ENCODE measurements at regions not wholly inside any gene's neighbourhood (a gene's known extent, or its start where the extent isn't known, plus 50 kb on each side); places are given as distances from the start of the nearest gene placed in this dataset.

GRCh38 chr20:48192109-48192508 lies 406.8 kb upstream of the SULF2 start:
- TF ChIP-seq CTCF (conservative IDR thresholded peaks at IDR 0.05 in 1 of 2, IDR thresholded peaks at IDR 0.05 in 1 of 2; ENCODE audit: extremely low read depth in 1 of 2, insufficient read depth in 1 of 2, low read depth in 1 of 2, low read length in 2 of 2) (no peak), EZH2 (IDR thresholded peaks at IDR 0.05; ENCODE audit: borderline replicate concordance, low read length) (no peak)

All from mammary epithelial cell (primary cell).